HepG2 (cell line): ENCODE measurements at regions not wholly inside any gene's neighbourhood (a gene's known extent, or its start where the extent isn't known, plus 50 kb on each side); places are given as distances from the start of the nearest gene placed in this dataset.

ENCODE experiments used
- CBX1 ChIP-seq: IDR thresholded peaks from one replicate; pipeline ENCODE4 v1.6.1; 2016; ENCODE audit warnings: antibody characterized with exemption, low read depth
- CREM ChIP-seq, 2 experiments: sonication (generic) in 1 of 2; formaldehyde crosslinking in 1 of 2; IDR thresholded peaks; 2 replicates each; pipeline versions ENCODE4 v1.4.0 to v1.6.1; 2016 to 2020; ENCODE audit warnings: antibody characterized with exemption in 1 of 2, mild to moderate bottlenecking in 1 of 2, missing genetic modification reagents in 1 of 2
- MLLT10 ChIP-seq: sonication (generic); formaldehyde crosslinking; IDR thresholded peaks from 2 replicates; pipeline ENCODE4 v1.4.0; 2020; ENCODE audit warnings: missing genetic modification reagents
- REL ChIP-seq: sonication (generic); formaldehyde crosslinking; conservative IDR thresholded peaks from 2 replicates; pipeline ENCODE4 v1.8.0; 2022; ENCODE audit warnings: mild to moderate bottlenecking, missing genetic modification reagents, moderate library complexity
- SKI ChIP-seq: fragments of 450-650 bp; IDR thresholded peaks from one replicate; pipeline ENCODE4 v1.6.1; 2018; ENCODE audit warnings: mild to moderate bottlenecking; ENCODE audit not compliant: partially characterized antibody
- ZNF550 ChIP-seq: sonication (generic); formaldehyde crosslinking; IDR thresholded peaks from 2 replicates; pipeline ENCODE4 v1.4.0; 2020; ENCODE audit warnings: mild to moderate bottlenecking, missing genetic modification reagents, borderline replicate concordance
- ZNF772 ChIP-seq: sonication (generic); formaldehyde crosslinking; IDR thresholded peaks from 2 replicates; pipeline ENCODE4 v1.5.0; 2020; ENCODE audit warnings: mild to moderate bottlenecking, missing genetic modification reagents
- TF ChIP-seq, protein P1 (sequence below): sonication (generic); formaldehyde crosslinking; IDR thresholded peaks from 2 replicates; pipeline ENCODE4 v1.4.0; 2020; ENCODE audit warnings: missing genetic modification reagents
- TF ChIP-seq, protein P2 (sequence below): sonication (generic); formaldehyde crosslinking; IDR thresholded peaks from 2 replicates; pipeline ENCODE4 v1.9.0; 2021; ENCODE audit warnings: missing genetic modification reagents, mild to moderate bottlenecking, borderline replicate concordance
- TF ChIP-seq, protein P3 (sequence below): sonication (generic); formaldehyde crosslinking; conservative IDR thresholded peaks from 2 replicates; pipeline ENCODE4 v1.8.0; 2022; ENCODE audit warnings: low read depth, missing genetic modification reagents
- TF ChIP-seq, protein P4 (sequence below), 2 experiments: sonication (generic) in 1 of 2; formaldehyde crosslinking in 1 of 2; IDR thresholded peaks; 2 replicates each; pipeline versions ENCODE4 v1.4.0 to v1.6.1; 2018 to 2020; ENCODE audit warnings: missing genetic modification reagents in 2 of 2, borderline replicate concordance in 1 of 2, low read depth in 1 of 2, mild to moderate bottlenecking in 1 of 2, missing biosample characterization in 1 of 2

DNA sequence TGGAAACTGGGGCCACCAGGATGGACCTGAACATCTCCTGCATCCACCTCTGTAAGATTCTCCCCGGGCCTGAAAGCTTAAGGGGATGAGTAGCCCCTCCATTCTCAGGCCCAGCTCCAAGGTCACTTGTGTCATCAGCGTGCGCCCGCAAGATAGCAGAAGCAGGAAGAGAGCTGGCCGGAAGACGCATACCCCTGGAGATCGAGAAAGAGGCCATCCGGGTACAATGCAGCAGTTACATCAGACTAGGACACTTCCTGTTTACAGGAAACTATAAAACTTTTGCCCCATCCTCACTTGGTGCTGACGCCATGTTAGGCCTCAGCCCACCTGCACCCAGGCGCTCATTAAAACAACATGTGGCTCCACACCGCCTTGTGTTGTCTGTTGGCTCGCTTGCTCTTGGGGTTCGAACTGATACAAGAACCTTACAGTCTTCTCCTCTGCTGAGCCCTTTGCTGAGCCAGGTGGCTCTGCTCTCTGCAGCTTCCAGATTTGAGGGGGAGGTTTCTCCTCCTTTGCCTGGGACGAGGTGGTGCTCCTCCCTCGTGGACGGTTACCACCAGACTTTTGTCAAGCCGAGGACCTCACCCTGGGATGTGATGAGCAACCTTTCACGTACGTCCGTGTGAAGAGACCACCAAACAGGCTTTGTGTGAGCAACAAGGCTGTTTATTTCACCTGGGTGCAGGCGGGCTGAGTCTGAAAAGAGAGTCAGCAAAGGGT is 277.5 kb upstream of the C1orf174 start (continued):
- TF ChIP-seq, protein P1, sequence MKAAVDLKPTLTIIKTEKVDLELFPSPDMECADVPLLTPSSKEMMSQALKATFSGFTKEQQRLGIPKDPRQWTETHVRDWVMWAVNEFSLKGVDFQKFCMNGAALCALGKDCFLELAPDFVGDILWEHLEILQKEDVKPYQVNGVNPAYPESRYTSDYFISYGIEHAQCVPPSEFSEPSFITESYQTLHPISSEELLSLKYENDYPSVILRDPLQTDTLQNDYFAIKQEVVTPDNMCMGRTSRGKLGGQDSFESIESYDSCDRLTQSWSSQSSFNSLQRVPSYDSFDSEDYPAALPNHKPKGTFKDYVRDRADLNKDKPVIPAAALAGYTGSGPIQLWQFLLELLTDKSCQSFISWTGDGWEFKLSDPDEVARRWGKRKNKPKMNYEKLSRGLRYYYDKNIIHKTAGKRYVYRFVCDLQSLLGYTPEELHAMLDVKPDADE (CRISPR knock-in tag) = no peak
- TF ChIP-seq, protein P2, sequence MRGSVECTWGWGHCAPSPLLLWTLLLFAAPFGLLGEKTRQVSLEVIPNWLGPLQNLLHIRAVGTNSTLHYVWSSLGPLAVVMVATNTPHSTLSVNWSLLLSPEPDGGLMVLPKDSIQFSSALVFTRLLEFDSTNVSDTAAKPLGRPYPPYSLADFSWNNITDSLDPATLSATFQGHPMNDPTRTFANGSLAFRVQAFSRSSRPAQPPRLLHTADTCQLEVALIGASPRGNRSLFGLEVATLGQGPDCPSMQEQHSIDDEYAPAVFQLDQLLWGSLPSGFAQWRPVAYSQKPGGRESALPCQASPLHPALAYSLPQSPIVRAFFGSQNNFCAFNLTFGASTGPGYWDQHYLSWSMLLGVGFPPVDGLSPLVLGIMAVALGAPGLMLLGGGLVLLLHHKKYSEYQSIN (CRISPR knock-in tag) = no peak
- TF ChIP-seq ZNF550 (no peak), CREM (IDR thresholded peaks at IDR 0.05) (no peak), CREM (CRISPR knock-in tag; IDR thresholded peaks at IDR 0.05) (no peak), SKI (no peak), REL (CRISPR knock-in tag) (no peak), MLLT10 (no peak), ZNF772 (CRISPR knock-in tag) (no peak), CBX1 (no peak)
- TF ChIP-seq, protein P3, sequence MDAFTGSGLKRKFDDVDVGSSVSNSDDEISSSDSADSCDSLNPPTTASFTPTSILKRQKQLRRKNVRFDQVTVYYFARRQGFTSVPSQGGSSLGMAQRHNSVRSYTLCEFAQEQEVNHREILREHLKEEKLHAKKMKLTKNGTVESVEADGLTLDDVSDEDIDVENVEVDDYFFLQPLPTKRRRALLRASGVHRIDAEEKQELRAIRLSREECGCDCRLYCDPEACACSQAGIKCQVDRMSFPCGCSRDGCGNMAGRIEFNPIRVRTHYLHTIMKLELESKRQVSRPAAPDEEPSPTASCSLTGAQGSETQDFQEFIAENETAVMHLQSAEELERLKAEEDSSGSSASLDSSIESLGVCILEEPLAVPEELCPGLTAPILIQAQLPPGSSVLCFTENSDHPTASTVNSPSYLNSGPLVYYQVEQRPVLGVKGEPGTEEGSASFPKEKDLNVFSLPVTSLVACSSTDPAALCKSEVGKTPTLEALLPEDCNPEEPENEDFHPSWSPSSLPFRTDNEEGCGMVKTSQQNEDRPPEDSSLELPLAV (CRISPR knock-in tag) = no peak
- TF ChIP-seq, protein P4, sequence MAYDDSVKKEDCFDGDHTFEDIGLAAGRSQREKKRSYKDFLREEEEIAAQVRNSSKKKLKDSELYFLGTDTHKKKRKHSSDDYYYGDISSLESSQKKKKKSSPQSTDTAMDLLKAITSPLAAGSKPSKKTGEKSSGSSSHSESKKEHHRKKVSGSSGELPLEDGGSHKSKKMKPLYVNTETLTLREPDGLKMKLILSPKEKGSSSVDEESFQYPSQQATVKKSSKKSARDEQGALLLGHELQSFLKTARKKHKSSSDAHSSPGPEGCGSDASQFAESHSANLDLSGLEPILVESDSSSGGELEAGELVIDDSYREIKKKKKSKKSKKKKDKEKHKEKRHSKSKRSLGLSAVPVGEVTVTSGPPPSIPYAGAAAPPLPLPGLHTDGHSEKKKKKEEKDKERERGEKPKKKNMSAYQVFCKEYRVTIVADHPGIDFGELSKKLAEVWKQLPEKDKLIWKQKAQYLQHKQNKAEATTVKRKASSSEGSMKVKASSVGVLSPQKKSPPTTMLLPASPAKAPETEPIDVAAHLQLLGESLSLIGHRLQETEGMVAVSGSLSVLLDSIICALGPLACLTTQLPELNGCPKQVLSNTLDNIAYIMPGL (CRISPR knock-in tag; IDR thresholded peaks at IDR 0.05; ENCODE audit: borderline replicate concordance in 1 of 2, low read depth in 1 of 2) = no peak
